Epithelial cell of esophagus (primary cell): ENCODE measurements at regions not wholly inside any gene's neighbourhood (a gene's known extent, or its start where the extent isn't known, plus 50 kb on each side); places are given as distances from the start of the nearest gene placed in this dataset.

Source experiments
- DNase-seq: peaks from one replicate; pipeline ENCODE4 v3.0.0; 2010; ENCODE audit warnings: low read depth
- H3K4me3 ChIP-seq: 2 replicates; pipeline ENCODE4 v1.5.1; 2011; ENCODE audit warnings: mild to moderate bottlenecking, low read length, control low read depth
- CTCF ChIP-seq: IDR thresholded peaks from 2 replicates; pipeline ENCODE4 v1.5.1; 2011; ENCODE audit warnings: low read depth, mild to moderate bottlenecking, low read length, control low read depth, inconsistent platforms; ENCODE audit not compliant: insufficient read depth; ENCODE audit errors: missing control alignments

GRCh38 chr15:93829115-93829870 is 402.1 kb upstream of the MCTP2 start:
- H3K4me3 ChIP-seq = no peak overlapping the region
- no peak for TF ChIP-seq CTCF
- DNase-seq = peak; percentile 99

- no peak for TF ChIP-seq CTCF
- peak; percentile 54 for DNase-seq
- H3K4me3 ChIP-seq = no peak overlapping the region
Observed at GRCh38 chr15:93826790-93827189, 404.6 kb upstream of the MCTP2 start.

GRCh38 chr15:93826293-93826692 is 405.1 kb upstream of the MCTP2 start:
- TF ChIP-seq CTCF = no peak
- DNase-seq = no peak
- H3K4me3 ChIP-seq = no peak overlapping the region

- no peak for TF ChIP-seq CTCF
- no peak for DNase-seq
- H3K4me3 ChIP-seq = no peak overlapping the region
Observed at GRCh38 chr15:93825682-93826081, 405.7 kb upstream of the MCTP2 start.

GRCh38 chr15:93823971-93824913 is 407.1 kb upstream of the MCTP2 start:
- DNase-seq = no peak
- TF ChIP-seq CTCF = no peak
- no peak overlapping the region for H3K4me3 ChIP-seq

GRCh38 chr15:93820566-93820965 is 410.8 kb upstream of the MCTP2 start:
- no peak overlapping the region for H3K4me3 ChIP-seq
- TF ChIP-seq CTCF = no peak
- DNase-seq = no peak
